Superior temporal gyrus (tissue), 1 donor: ENCODE measurements at regions not wholly inside any gene's neighbourhood (a gene's known extent, or its start where the extent isn't known, plus 50 kb on each side); places are given as distances from the start of the nearest gene placed in this dataset.
A peak's percentile ranks its signal among the peaks of the same experiment; 100 is the strongest.
"Not testable (repeated sequence)": the region's sequence is repeated elsewhere in the genome, so short reads cannot be mapped to it uniquely, and the experiment has no call there.

ENCODE experiments used
- DNase-seq: peaks from one replicate; pipeline ENCODE4 v3.0.0-alpha.2; 2016; ENCODE audit errors: extremely low spot score

DNA sequence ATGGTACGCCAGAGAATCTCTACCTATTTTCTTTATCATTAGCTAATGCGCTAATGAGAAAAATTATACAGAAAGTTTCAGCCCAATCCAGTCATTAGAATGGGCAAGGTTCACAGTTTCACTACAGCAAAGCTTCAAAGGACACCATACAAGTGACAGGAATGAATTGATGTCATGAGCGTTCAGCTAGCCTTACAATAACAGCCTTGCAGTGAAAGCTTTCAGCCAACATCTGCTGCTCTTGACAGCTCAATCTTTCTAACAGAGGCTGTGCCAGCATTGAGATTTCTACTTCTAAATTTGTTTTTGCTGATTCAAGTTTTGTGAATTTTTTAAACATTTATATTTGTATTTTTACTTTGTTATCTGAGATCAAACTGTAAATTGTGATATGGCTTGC is 302.4 kb upstream of the FAM174A start:
- DNase-seq, result peak; percentile 32

DNA sequence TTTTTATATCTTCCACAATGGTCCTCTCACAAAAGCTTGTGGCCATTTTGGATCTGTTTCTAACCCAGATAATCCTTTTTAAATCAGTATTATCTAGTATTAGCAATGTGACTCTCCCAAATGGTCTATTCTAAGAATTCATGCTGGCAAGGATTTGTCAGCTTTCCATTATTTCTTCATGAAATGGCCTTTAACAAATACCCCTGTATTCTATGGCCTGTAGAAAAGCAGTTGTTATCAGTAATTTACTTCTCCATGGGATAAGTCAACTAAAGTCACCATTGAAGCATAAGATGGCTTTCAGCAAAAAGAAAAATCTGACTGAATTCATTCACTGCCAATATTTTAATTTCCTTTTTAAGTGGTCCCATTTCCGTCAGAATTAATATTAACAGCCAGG is 346.4 kb upstream of the FAM174A start:
- no peak for DNase-seq

DNA sequence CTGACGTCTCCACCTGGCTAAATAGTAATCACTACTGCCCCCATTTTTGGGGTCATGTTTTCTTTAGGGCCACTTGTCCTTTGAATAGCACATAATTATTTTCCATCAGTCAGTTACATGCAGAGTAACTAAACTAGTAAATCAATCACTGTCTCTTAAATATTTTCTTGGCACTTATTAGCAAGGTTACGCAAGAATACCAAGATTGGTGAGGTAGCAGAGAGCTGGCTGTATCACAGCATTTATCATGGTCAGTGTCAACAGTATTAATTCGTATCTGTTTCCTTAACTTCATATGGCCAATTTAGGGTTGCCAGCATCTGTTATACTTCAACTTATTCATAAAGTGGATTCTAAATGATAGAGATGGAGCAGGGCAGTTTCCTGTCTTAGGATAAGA is 346.8 kb upstream of the FAM174A start:
- DNase-seq, result no peak

DNA sequence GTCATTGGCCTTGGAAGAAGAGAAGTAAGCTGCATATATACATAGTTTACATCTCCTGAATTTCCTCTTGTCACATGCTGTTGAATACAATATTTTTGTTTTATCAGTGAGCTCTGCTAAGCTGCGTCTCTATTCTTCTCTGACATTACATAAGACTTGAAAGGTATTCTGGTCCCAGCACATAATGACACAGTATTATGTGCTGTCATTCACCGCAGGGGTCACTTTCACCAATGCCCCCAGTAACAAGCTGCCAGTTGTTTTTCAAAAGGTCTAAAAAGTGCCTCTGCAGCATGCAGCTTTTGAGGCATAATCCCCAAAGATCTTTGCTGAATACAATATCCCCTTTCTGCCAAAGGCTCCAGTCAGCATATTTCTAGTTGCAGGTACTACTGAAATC is 349.0 kb upstream of the FAM174A start:
- no peak for DNase-seq

DNA sequence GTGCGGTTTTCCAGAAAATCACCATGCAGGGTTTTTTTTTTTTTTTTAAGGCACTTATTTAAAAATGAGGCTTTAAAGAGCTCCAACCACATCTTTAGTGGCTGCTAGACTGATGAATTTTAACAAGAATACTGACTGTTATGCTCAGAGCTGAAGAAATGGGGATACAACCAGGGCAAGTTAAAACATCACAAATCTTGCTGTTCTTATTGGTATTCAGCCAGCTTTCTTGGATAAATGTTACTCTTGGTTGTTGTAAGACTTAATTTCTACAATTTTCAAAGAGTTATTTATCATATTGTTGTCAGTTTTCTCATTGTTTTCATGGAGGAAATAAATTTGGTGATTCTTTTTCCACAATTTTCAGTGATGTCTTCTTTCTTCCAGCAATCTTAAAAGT is 352.8 kb upstream of the FAM174A start:
- DNase-seq, result no peak

DNA sequence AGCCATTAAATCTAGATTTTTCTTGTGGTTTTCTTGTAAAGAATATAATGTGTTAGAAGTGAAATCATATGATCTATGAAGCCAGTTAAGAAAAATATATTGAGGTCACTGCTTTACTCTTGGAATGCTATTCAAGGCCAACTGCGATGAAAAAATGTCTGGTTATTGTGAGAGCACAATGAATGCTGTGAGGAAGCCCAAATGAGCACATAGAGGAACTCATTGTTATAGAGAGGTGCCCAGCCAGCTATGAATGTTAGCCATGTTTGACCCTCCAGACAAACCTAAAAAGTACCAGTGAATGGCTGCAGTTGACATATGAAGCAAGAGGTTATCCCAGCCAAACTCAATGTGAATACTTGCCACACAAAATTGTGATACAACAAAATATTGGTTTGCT is 359.8 kb upstream of the FAM174A start:
- DNase-seq, result no peak

DNA sequence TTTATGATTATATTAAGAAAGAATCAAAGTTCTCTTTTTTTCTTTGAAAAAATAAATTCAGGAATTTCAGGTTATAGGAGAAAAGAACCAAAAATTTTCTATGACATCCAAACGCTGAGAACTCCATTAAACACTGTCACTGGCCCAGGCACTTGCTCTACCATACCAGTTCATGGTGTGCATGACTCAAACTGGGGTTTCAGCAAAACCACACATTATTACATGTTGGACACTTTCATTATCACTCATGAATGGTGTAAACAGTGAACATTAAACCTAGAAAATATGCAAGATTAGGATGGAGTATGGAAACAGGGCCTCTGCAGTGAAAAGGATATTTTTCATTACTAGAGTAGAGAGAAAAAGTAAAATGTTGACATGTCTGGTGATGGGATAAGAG is 369.9 kb upstream of the FAM174A start:
- no peak for DNase-seq

DNA sequence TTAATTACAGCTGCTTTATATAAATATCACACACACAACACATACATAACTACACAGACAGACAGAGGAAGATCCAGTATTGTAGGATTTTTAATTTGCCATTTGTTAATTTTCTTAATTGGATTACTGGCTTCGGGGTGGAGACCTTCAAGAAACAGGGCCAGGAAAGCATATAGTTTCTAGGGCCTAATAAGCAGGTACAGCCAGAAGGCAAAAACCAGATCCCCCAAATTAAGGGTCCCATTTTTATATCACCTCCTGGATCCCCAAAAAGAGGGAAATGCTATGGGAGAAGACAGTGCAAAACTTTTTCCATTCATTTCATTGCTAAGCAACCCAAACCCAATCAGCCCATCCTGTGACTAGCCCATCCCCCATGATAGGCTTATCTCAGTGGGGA is 373.3 kb upstream of the FAM174A start:
- DNase-seq, result no peak

DNA sequence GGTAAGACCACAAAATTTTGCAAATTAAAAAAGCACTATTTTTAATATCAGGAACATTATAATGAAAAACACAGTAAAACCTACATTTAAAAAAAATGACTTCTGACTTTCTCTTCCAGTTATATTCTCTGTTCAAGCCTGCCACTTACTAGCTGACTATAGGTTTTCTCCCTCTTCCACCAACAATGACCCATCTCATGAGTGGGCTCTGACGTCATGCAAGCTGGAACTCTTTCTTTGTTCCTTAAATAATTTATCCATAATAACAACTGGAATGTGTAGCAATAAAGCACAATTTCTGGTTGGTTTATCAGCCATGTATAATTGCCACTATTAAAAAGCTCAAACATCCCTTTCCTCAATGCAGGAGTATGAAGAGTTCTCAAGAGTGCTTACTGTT is 378.1 kb upstream of the FAM174A start:
- DNase-seq, result no peak

DNA sequence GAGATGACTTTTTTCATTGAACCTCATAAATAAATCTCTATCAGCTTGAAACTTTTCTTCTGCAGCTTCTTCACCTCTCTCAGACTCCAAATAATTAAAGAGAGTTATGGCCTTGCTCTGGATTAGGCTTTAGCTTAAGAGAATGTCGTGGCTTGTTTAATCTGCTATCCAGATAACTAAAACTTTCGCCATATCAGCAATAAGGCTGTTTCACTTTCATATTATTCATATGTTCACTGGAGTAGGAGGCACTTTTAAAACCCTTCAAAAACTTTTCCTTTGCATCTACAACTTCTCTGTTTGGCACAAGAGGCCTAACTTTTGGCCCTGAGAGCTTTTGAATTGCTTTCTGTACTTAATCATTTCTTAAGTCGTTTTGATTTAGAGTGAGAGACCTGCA is 386.9 kb upstream of the FAM174A start:
- DNase-seq, result no peak

DNA sequence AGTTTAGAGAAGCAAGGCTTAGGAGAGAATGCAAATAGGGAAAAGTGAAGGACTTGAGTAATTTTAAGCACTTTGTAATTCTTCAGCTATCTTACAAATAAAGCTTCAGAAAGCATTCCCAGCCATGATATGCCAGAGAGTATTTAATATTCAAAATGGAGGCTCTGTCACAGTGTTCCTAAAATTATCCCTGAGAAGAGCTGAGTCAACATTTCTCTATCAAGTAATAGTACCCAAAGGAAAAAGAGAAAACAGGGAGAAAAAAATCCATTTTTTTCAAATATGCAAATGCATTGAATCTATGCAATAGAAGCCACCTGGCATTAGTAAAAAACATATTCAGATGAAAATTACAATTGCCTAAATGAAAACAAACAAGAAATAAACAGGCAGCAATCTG is 392.6 kb upstream of the FAM174A start:
- DNase-seq, result no peak

DNA sequence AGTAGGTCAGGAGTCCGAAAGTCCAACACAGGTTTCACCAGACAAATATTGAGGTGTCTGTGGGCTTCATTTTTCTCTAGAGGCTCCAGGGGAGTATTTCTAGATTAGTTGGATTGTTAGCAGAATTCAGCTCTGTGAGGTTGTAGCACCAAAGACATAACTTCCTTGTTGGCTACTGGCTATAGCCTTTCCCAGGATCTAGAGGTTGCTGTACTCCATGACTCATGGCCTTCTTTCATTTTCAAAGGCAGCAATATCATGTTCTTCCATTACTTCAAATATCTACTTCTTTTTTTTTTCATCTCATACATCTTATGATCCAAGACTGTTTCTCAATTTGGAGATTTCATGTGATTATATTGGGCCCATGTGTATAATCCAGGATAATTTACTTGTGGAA is 404.0 kb upstream of the FAM174A start:
- DNase-seq, result no peak

DNA sequence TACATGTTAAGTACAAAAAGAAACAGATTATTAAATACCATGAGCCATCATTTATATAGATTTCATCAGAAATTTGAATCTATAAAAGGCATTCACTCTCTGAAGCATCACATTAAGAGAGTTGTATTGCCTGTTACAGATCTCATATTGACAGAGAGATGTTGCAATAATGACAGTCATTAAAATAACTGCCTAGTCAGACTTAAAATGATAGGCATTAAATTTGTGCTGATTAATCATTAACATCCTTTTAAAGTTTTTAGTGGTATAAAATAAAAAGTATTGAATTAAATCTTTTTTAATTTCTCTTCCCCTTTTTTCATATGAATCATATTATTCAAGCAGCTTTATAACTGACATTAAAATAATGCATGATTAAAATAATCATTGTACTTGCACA is 404.9 kb upstream of the FAM174A start:
- DNase-seq, result no peak

DNA sequence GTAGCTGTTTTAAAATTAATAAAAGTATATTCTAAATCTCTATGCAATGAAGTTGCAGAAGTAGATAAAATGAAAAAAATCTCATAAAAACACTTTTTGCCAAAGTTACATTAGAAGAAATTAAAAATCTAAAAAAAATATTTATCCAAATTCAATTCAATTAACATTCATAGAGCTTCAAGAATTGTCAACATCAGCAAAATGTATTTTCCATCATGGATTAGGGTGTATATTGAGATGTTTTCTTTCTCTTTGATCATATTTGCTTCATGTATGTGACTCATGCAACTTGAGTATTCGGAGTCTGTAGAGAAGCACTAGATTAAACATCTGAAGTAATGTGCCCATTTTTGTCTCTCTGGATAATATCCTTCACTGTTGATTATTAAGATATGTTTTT is 415.3 kb upstream of the FAM174A start:
- DNase-seq, result no peak

DNA sequence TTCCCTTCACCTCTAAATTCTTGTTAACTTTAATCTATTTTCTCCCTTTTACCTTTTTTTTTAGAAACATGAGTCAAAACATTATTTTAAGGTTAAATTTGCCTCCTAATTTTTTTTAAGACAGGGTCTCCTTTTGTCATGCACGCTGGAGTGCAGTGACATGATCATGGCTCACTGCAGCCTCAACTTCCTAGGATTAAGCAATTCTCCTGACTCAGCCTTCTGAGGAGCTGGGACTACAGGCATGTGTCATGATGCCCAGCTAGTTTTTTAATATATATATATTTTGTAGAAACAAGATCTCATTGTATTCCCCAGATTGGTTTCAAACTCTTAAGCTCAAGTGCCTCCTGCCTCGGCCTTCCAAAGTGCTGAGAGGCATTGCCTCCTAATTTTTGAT is 424.7 kb upstream of the FAM174A start:
- no peak for DNase-seq

DNA sequence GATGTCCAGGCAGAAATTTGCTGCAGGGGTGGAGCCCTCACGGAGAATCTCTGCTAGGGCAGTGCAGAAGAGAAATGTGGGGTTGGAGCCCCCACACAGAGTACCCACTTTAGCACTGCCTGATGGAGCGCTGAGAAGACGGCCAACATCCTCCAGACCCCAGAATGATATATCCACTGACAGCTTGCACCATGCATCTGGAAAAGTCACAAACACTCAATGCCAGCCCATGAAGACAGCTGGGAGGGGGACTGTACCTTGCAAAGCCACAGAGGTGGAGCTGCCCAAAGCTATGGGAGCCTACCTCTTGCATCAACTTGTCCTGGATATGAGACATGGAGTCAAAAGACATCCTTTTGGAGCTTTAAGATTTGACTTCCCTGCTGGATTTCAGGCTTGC is 426.3 kb upstream of the FAM174A start:
- DNase-seq, result no peak

DNA sequence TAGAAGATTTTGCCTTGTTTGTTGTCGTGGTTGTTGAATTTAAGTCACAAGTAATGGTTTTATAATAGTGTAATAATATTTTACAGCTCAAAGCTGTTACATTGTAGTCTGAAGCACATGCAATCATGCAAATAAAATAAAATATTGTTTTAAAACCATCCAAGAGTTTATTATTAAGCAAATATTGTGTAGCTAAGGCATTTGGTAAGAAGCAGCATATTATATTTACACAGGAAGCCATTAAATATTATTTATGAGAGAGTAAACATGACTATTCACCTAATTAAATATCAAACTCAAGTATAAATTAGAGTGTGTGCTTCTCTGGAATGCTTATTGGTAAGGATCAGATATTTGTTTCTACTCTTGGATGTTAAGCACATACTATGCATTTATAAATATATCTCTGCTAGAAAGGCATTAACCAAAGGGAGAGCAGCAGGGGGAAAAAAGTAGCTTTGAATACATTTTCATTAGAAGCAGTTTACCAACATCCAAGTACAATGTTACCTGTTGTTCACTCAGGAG is 431.5 kb upstream of the FAM174A start:
- not testable (repeated sequence) for DNase-seq

DNA sequence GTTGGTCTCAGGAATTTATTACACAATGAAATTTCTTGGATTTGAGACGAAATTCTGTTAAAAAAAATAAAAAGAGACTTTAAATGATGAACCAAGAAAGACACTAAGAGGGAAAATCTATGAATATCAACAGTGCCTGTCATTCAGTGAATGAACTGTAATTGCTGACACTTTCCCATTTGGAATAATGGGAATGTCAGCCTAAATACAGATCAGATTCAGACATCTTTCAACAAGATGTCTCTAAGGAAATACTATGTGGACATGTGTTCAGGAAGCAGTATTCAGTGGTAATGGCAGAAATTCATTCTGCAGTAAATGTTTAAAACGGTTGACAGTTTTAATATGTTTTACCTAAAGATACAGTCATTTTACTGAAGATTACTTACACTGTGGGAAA is 433.7 kb upstream of the FAM174A start:
- DNase-seq, result not testable (repeated sequence)

DNA sequence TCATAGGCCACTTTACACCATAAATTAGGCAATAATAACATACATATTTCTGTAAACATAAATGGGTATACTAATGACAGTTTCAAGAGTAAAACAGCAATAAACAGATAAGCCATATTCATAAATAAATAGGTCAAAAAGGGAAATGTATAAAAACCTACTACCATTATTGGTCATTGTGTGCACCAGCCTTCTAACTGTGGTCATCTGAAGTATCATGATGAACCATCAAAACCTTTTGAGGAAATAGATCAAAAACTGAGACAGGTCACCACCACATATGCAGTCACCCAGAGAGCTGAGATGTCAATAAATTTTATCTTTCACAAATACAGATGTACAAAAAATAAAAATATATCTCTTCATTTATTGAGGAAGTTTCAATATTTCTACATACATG is 438.8 kb upstream of the FAM174A start:
- DNase-seq, result not testable (repeated sequence)

DNA sequence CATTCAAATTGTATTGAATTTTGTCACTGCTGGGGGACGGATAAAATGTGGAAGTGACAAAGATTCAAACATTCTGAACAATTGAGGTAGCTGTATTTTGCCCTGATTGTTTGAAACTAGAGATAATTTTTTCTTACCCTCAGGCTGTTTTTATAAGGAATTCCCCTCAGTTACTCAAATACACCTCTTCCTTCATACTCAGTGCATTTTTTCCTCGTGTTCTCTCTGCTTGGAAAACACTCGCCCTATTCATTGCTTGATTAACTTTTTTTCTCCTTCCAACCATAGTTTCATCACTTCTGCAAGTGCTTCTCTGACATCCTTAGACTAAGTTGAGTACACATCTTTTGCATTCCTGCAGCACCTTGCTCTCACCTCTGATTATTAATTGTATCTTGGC is 454.5 kb upstream of the FAM174A start:
- not testable (repeated sequence) for DNase-seq

DNA sequence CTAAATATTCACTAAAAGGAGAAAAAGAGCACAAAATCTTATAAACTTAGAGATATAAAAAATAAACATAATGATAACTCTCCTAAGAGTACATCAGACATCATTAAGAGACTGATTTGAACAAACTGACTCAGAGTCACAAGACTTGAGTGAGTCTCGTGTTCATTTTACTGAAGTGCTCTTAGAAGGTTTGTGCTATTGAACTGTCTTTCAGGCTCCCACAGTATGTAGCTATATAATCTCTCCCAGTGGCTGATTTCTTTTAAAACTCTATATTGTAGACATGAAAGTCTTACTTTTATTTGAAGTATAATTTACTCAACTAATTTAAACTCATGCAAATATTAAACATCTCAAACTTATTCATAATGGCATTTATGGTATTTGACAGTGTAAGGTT is 456.0 kb upstream of the FAM174A start:
- DNase-seq, result peak; percentile 9

DNA sequence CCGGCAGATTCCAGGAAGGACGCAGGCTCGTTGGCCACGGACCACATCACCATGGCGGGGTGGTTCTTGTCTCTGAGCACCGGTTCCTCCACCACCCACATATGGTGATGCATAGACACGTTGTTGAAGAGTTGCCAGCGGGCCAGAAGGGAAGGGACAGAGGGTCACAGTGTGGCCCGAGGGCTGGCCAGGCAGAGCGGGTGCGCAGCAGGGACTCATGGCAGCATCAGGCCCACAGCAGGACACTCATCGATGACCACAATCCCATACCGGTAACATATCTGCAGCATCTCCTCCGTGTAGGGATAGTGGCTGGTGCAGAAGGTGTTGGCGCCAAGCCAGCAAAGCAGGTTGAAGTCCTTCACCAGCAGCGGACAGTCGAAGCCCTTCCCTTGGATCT is 469.2 kb upstream of the FAM174A start:
- DNase-seq, result not testable (repeated sequence)

DNA sequence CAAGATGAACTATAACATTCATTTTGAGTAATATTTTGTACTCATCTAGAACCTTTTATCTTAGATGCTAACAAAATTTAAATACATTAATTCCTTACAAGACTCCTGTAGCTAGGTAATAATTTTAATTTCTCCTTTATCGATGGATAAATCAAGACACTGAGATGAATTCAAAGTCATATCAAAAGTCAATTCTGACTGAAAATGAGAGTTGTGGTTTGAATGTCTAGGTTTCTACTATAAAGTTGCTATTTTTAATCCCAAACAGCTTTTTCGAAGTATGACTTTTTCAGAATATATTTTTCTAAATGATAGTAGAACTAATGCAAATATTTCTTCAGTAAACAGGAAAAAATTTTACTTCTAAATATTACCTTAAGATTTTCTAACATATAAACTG is 491.7 kb upstream of the FAM174A start:
- DNase-seq, result no peak

DNA sequence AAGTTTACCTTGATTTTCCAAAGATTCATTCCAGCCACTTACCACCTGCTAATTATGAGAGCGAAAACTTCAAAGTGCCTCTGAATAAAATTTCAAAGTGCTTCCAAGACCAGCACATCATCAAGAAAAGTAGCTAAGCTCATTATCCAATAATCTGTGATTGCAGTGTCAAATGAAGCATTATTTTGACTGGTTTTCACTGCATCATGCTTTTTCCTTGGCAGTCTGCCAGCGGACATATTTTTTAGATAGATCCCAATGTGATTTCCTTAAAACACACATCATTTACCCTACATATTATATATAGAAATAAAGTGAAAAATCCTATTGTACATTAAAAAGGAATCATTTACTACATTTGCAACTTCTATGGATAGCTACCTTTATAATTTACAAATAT is 508.6 kb upstream of the FAM174A start:
- DNase-seq, result no peak

DNA sequence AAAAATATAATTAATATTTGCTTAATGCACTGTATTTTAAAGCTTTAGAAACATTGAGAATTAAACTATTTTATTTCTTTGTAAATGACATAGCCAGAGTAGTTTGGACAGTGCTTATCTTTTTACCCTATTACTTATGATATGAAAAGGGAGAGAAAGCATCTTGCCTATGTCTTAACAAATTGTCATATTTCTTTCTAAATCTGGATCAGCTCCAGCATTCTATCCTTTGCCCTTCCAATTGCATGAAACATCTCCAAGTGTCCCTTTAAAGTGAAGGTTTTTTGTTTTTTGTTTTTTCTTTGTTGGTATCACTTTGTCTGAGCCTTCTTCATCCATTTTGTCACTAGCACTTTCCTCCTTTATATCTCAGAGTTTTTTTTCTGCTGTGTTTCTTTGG is 511.6 kb upstream of the FAM174A start:
- DNase-seq, result no peak
